GM10248 (cell line): ENCODE measurements at regions not wholly inside any gene's neighbourhood (a gene's known extent, or its start where the extent isn't known, plus 50 kb on each side); places are given as distances from the start of the nearest gene placed in this dataset.

Source experiments
- CTCF ChIA-PET: fragments of 300-600 bp; sonication (Branson Sonifier 250); formaldehyde crosslinking; extraction: SDS; loops from one replicate; lab custom pipeline; 2021; ENCODE audit warnings: antibody characterized with exemption; lab: Yijun Ruan, JAX
- POLR2A ChIA-PET: fragments of 350-650 bp; sonication (Branson Sonifier 250); formaldehyde crosslinking; extraction: SDS; loops from one replicate; lab custom pipeline; 2020; ENCODE audit warnings: antibody characterized with exemption; lab: Yijun Ruan, JAX
- DNase-seq: peaks from one replicate; pipeline ENCODE4 v3.0.0; 2012; ENCODE audit errors: extremely low spot score
- CTCF ChIP-seq: IDR thresholded peaks from 2 replicates; pipeline ENCODE4 v1.5.1; 2012; ENCODE audit warnings: mild to moderate bottlenecking, low read depth; ENCODE audit errors: extremely low read depth, missing control alignments, control extremely low read depth

DNA sequence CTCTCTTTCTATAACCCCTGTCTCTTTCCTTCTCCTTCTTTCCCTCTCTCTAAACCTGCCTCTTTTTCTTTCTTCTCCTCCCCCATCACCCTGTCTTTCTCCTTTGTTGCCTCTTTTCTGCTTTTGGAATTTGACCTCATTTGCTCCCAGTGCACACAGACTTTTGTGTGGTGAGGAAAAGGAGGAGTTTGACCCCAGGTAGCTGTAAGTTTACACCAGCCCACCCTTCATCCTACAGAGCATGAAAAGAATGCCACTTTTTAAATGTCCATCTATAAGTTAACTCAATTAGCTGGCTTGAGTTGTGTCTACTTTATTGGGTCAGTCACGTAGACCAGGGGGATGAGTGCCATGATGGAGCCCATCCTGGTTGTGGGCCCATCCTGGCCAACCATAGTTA is 146.8 kb upstream of the SLC38A2 start:
- POLR2A ChIA-PET: no interaction called here
- no peak for DNase-seq
- TF ChIP-seq CTCF: no peak
- CTCF ChIA-PET: interaction anchor here (1.1 to 3.2 kb wide), 3 partner anchors 9 to 16 kb away, joined by 4 to 15 read pairs (median 4); no protein-coding TSS in a partner anchor

DNA sequence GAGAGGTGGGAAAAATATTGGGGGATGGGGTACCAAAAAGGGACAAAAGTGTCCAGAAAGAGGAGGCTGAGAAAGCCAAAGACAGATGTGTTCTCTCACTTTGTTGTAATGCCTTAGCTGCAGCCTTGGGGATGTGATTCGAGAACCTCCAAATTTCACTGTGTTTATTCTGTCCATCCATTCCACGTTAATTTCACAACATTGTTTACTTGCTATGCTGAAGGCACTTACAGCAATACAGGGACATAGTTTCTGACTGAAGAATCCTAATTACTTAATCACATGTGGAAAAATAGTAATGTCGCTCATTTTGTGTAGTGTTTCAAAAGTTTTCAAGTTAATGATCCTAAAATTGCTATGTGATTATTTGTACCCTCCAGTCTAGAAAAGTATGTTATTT is 146.2 kb upstream of the SLC38A2 start:
- ChIA-PET CTCF (no interaction called here), POLR2A (no interaction called here)
- no peak for TF ChIP-seq CTCF
- no peak for DNase-seq

DNA sequence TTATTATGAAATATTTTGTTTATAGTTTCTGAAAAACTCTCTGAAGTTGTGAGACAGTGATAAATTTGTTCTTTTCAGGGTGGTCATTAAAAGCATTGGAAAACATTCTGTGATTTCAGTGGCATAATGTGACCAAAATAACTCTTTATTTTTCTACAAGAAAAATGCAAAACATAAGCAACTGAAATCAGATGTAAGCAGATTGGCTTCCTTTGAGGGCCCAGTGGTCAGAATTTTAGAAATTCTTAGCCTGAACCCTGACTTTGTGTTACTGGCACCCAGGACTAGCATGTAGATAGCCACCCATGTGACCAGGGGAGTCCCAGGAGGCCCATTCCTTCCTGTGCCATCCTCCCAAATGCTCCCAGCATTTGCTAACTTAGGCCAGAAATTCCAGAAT is 145.6 kb upstream of the SLC38A2 start:
- ChIA-PET CTCF (no interaction called here), POLR2A (no interaction called here)
- TF ChIP-seq CTCF: no peak
- no peak for DNase-seq

DNA sequence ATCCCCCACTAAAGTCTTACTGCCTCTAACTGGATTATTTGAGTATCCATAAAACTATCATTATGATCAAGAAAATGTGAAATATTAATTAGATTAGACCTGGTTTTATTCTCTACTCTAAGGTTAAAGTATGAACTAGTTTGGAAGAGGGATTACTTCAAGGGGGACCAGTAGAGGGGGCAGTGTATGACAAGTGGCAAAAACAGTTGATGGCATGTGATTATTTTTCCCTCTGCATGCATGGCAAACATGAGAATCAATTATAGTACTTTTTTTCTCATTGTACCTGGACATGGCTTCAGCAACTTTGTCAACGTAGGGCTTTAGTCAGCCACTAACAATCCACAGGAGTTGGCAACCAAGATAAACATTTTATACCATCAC is 145.0 kb upstream of the SLC38A2 start:
- DNase-seq: no peak
- ChIA-PET CTCF (interaction anchor here (1.0 to 3.2 kb wide), 3 partner anchors 10 to 29 kb away, joined by 3 to 18 read pairs (median 3); no protein-coding TSS in a partner anchor), POLR2A (no interaction called here)
- peak; percentile 24 for TF ChIP-seq CTCF

DNA sequence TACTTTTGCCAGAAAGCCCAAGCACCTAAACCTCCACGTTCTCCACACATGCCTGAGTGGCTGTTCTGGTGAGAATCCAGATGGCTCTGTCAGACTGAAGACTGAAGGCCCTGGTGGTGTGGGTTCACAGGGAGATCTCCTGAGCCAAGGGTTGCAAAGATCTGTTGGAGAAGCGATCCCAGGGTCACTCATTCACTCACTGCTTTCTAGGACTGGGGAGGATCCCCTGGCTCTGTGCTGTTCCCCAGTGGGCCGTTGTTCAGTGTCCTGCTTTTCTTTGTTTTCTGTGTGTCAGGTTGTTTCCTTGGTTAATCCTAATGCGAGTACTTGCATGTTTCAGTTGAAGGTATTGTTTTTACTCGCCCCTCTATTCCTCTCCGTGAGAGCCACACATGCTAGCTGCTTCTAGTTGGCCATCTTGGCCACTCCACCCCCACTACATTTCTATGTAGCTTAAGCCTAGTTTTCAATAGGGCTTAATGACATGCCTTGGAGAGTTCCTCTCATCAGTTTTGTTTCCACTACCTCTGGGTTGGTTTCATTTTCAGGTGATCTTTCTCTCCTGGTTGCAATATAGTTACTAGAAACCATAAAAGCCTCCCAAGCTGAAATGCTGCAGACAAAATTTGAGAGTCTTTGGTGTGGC is 144.5 kb upstream of the SLC38A2 start:
- DNase-seq: peak; percentile 70
- TF ChIP-seq CTCF: no peak
- ChIA-PET POLR2A (no interaction called here), CTCF (interaction anchor here (1.0 to 3.2 kb wide), 4 partner anchors 10 to 31 kb away, joined by 3 to 18 read pairs (median 3); no protein-coding TSS in a partner anchor)

GRCh38 chr12:46516238-46516932 is 143.8 kb upstream of the SLC38A2 start:
- no peak for TF ChIP-seq CTCF
- no peak for DNase-seq
- POLR2A ChIA-PET: no interaction called here
- CTCF ChIA-PET: interaction anchor here (1.0 to 3.2 kb wide), 4 partner anchors 11 to 32 kb away, joined by 3 to 18 read pairs (median 3); no protein-coding TSS in a partner anchor
